ENCODE measurements at regions not wholly inside any gene's neighbourhood (a gene's known extent, or its start where the extent isn't known, plus 50 kb on each side); places are given as distances from the start of the nearest gene placed in this dataset.

DNA sequence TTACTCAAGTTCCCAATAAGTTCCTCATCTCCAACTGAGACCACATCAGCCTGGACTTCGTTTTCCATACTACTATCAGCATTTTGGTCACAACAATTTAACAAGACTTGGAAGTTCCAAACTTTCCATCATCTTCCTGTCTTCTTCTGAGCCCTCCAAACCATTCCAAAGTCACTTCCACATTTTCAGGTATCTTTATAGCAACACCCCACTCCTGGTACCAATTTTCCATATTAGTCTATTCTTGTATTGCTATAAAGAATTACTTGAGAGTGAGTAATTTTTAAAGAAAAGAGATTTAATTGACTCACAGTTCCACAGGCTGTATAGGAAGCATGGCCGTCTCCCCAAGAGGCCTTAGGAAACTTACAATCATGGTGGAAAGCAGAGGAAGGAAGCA lies 138.6 kb upstream of the GPRIN3 start:
- H3K4me2 ChIP-seq, result no peak overlapping the region
- H3K9me3 ChIP-seq (replicated peaks in 1 of 11), result peaks cover 21 to 32% (median 28%) of the 10 kb centered on the region in 11 experiments
- no peak overlapping the region for H3K9ac ChIP-seq
- no peak for TF ChIP-seq Cebpa-rat (IDR thresholded peaks at IDR 0.05)
- no peaks in the 10 kb centered on the region for H3K27me3 ChIP-seq
- no peaks in the 10 kb centered on the region; a peak in 2 of 22 replicates for H3K36me3 ChIP-seq
- H3K4me3 ChIP-seq, result no peak overlapping the region
- H3K27ac ChIP-seq, result no peak overlapping the region
- H3K4me1 ChIP-seq, result no peaks in the 10 kb centered on the region
- no peaks in the 10 kb centered on the region for H4K20me1 ChIP-seq

DNA sequence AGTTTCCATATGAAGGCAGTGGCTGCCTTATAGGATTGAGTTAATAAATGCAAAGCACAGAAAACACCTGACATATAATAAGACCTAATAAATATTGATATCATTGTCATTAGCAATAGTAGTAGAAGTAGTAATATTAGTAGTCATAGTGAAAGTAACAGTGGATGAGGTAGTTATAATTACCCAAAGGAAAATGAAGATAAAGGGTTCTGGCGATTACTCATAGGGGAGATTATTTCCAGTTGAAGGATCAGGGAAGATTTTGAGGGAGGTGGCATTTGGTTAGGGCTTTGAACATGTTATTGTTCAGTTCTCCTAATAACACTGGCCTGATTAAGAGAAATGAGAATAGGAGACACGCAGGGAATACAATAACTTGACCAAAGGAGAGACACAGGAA lies 131.9 kb upstream of the GPRIN3 start:
- no peaks in the 10 kb centered on the region for H3K27me3 ChIP-seq

DNA sequence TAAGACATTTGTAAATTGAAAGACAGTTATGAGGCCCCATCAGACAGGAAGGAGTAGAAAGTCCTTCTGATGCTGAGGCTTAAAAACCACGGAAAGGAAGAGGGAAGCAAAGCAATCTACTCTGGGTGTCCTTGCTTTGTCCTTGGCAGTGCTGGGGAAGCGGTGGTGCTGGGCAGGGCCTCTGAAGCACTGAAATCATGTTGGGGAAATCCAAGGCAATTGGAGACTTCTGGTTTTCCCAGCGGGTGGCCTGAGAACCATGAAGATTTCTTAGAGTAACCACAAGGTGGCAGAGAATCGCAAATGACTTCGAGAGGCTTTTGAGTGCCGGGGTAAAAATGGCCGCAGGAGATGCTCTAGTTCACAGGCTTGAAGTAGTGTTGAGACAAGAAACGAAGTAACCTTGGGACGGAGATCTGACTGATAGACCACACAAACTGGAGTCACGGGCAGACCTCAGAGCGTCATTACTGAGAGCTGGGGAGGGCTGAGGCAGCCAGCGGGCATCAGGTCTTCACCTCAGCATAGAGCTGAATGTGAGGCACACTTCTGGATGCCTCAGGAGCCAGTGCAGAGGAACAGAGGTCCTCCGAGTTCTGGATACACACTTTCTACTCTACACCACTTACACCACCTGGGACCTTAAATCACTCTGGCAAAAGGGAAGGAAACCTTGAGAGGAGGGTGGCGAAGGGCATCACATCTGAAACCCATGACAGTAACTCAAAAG lies 130.7 kb upstream of the GPRIN3 start:
- no peak overlapping the region for H3K9ac ChIP-seq
- no peaks in the 10 kb centered on the region for H3K27me3 ChIP-seq
- no peaks in the 10 kb centered on the region for H4K20me1 ChIP-seq
- no peaks in the 10 kb centered on the region for H3K36me3 ChIP-seq
- H3K4me1 ChIP-seq, result peaks cover 0 to 26% (median 10%) of the 10 kb centered on the region in 10 experiments; a peak in 14 of 20 replicates
- peak overlapping the region in 7 of 11 experiments; percentile 1 to 62 (median 17); a peak in 7 of 22 replicates for H3K4me2 ChIP-seq
- H3K9me3 ChIP-seq (replicated peaks in 1 of 11), result no peaks in the 10 kb centered on the region
- H3K27ac ChIP-seq, result no peak overlapping the region
- TF ChIP-seq Cebpa-rat (IDR thresholded peaks at IDR 0.05), result no peak
- no peak overlapping the region for H3K4me3 ChIP-seq

More for the DNA sequence above, 131.9 kb upstream of the GPRIN3 start:
- H3K27ac ChIP-seq, result no peak overlapping the region
- H3K9ac ChIP-seq, result no peak overlapping the region
- H3K4me2 ChIP-seq, result no peak overlapping the region
- no peak for TF ChIP-seq Cebpa-rat (IDR thresholded peaks at IDR 0.05)
- H3K4me3 ChIP-seq, result no peak overlapping the region
- H3K9me3 ChIP-seq (replicated peaks in 1 of 11), result peaks cover 0 to 4% (median 1%) of the 10 kb centered on the region in 11 experiments; a peak in 13 of 22 replicates
- H3K4me1 ChIP-seq, result peaks cover 0 to 26% (median 10%) of the 10 kb centered on the region in 10 experiments; a peak in 14 of 20 replicates
- no peaks in the 10 kb centered on the region for H4K20me1 ChIP-seq
- H3K36me3 ChIP-seq, result no peaks in the 10 kb centered on the region

DNA sequence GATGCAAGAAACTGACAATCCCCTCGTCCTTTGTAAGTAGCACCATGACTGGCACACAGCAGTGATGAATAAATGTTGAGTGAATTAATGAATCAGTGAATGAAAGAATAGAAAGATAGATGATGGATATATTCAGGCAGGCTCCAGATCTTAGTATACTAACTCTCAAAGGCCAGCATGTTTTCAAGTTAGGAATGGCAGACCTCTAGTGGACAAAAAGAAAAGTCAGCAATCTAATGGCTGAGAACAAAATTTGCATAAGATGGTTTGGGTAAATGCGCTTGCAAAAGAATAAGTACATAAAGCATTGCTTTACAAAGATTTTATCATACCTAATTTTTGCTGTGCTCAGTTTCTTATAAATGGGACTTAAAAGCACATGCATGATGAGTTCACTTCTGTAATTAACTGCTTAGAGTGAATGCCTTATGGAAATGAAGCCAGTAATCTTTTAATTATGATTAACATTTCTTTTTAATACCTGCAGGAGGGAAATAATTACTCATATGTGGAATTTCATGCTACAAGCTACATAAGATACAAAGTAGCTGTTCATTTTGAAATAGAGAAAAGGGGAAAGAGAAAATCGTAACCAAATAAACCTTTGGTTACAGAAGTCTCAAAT lies 126.9 kb upstream of the GPRIN3 start:
- Histone ChIP-seq H3K36me3 (no peaks in the 10 kb centered on the region), H3K4me1 (peaks cover 0 to 26% (median 10%) of the 10 kb centered on the region in 10 experiments; a peak in 14 of 20 replicates), H3K4me3 (no peak overlapping the region), H3K4me2 (no peak overlapping the region), H3K27ac (no peak overlapping the region), H3K9me3 (replicated peaks in 1 of 11) (no peaks in the 10 kb centered on the region), H3K27me3 (no peaks in the 10 kb centered on the region), H3K9ac (no peak overlapping the region), H4K20me1 (no peaks in the 10 kb centered on the region)
- no peak for TF ChIP-seq Cebpa-rat (IDR thresholded peaks at IDR 0.05)

GRCh38 chr4:89427782-89428181 lies 120.2 kb upstream of the GPRIN3 start:
- Histone ChIP-seq H3K4me2 (no peak overlapping the region), H3K9me3 (replicated peaks in 1 of 11) (0 out of 22 replicates have a peak, but pooled peaks cover 0 to 4% (median 0%) of the 10 kb centered on the region in 11 experiments), H3K27ac (no peak overlapping the region), H3K27me3 (no peaks in the 10 kb centered on the region), H4K20me1 (no peaks in the 10 kb centered on the region), H3K9ac (no peak overlapping the region), H3K4me3 (no peak overlapping the region), H3K4me1 (peaks cover 0 to 6% (median 5%) of the 10 kb centered on the region in 10 experiments; a peak in 13 of 20 replicates), H3K36me3 (no peaks in the 10 kb centered on the region)
- TF ChIP-seq Cebpa-rat (IDR thresholded peaks at IDR 0.05), result no peak

DNA sequence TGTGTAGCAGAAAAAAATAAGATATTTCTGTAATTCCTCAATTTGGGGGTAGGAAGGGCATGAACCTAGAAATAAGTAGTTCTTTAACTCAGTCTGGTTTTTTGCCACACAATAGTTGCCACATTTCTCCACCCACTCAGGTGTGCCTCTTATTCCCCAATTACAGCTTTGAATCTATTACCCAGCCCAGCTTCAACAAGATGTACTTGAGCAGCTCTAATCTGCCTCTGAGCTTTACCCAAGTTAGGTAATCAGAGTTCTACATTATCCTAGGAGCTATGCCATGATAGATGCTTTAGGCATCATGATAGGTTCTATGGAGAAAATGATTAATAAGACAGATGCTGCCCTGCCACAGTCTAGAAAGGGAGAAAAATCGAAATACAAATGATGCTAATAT lies 117.4 kb upstream of the GPRIN3 start:
- Histone ChIP-seq H3K9me3 (replicated peaks in 1 of 11) (0 out of 22 replicates have a peak, but pooled peaks cover 0 to 4% (median 0%) of the 10 kb centered on the region in 11 experiments), H3K4me1 (peaks cover 0 to 11% (median 10%) of the 10 kb centered on the region in 10 experiments; a peak in 14 of 20 replicates), H3K27me3 (no peaks in the 10 kb centered on the region), H3K4me2 (no peak overlapping the region), H3K4me3 (no peak overlapping the region), H3K36me3 (no peaks in the 10 kb centered on the region), H3K27ac (no peak overlapping the region), H3K9ac (no peak overlapping the region), H4K20me1 (no peaks in the 10 kb centered on the region)
- no peak for TF ChIP-seq Cebpa-rat (IDR thresholded peaks at IDR 0.05)

DNA sequence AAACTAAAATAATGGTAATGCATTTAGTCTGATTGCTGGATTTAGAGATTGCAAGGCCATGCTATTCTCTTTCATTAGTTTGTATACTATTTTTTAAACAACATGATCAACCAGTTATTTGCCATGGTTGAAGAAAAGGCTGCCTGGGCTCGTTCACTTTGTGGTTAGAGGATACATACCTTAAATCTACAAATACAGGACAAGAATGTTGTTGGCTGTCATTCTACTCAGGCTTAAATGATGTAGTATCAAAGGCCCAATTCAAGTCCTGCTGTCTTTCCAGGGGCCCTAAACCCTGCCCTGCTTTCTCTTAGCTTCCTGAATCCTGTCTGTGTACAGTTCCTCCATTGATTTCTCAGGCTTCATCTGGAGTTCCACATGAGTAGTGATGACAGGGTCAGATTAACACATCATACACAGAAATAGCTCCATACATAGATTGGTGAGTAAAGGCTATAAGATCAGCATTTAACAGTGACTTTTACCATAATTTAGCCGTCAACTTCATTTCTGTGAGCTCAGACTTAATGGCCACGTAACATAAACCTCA lies 114.9 kb upstream of the GPRIN3 start:
- Histone ChIP-seq H3K9ac (no peak overlapping the region), H3K4me3 (no peak overlapping the region), H3K4me1 (peaks cover 0 to 11% (median 10%) of the 10 kb centered on the region in 10 experiments; a peak in 14 of 20 replicates), H3K36me3 (no peaks in the 10 kb centered on the region), H3K4me2 (peak overlapping the region in 10 of 11 experiments; percentile 1 to 42 (median 18); a peak in 10 of 22 replicates), H4K20me1 (no peaks in the 10 kb centered on the region), H3K27ac (no peak overlapping the region), H3K27me3 (no peaks in the 10 kb centered on the region), H3K9me3 (replicated peaks in 1 of 11) (0 out of 22 replicates have a peak, but pooled peaks cover 0 to 4% (median 0%) of the 10 kb centered on the region in 11 experiments)
- TF ChIP-seq Cebpa-rat (IDR thresholded peaks at IDR 0.05), result no peak

- peaks cover 0 to 11% (median 10%) of the 10 kb centered on the region in 10 experiments; a peak in 14 of 20 replicates for H3K4me1 ChIP-seq
- no peaks in the 10 kb centered on the region for H3K9me3 ChIP-seq (replicated peaks in 1 of 11)
- H3K36me3 ChIP-seq, result no peaks in the 10 kb centered on the region
- H3K9ac ChIP-seq, result no peak overlapping the region
- no peaks in the 10 kb centered on the region for H3K27me3 ChIP-seq
- H3K4me3 ChIP-seq, result no peak overlapping the region
- no peaks in the 10 kb centered on the region for H4K20me1 ChIP-seq
- no peak overlapping the region for H3K4me2 ChIP-seq
- no peak for TF ChIP-seq Cebpa-rat (IDR thresholded peaks at IDR 0.05)
- no peak overlapping the region for H3K27ac ChIP-seq
Measured at GRCh38 chr4:89420507-89420906, 112.9 kb upstream of the GPRIN3 start.

DNA sequence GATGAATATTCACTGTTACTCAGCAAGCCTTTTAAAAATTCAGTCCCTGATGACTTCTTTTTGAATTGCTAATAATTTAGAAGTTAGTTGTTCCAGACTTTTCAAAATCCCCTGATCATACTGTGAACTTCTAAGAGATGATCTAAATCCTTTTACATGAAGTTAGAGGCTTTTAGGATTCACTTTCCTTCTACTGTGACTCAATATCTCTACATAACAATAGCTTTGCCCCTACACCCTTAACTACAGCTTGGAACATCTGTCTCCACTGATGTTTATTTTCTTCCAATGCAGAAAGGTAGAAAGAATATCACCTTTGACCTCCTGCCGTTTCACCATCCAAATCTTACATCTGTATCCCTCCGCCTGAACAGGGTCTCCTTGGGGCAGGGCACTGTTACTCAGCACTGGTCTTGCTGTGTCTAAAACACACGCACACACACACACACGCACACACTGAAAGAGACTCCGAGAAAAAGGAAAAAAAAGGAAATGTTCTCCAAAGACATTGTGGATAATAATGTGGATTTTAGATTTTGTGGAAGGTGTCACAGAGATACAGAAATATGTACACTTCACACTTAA lies 111.6 kb upstream of the GPRIN3 start:
- Histone ChIP-seq H3K4me1 (peaks cover 0 to 17% (median 10%) of the 10 kb centered on the region in 10 experiments; a peak in 14 of 20 replicates), H3K9ac (no peak overlapping the region), H3K4me2 (no peak overlapping the region), H3K36me3 (no peaks in the 10 kb centered on the region), H4K20me1 (no peaks in the 10 kb centered on the region), H3K4me3 (no peak overlapping the region), H3K27ac (no peak overlapping the region), H3K9me3 (replicated peaks in 1 of 11) (no peaks in the 10 kb centered on the region), H3K27me3 (no peaks in the 10 kb centered on the region)
- TF ChIP-seq Cebpa-rat (IDR thresholded peaks at IDR 0.05), result no peak
